ENCODE measurements at regions not wholly inside any gene's neighbourhood (a gene's known extent, or its start where the extent isn't known, plus 50 kb on each side); places are given as distances from the start of the nearest gene placed in this dataset.
"Not testable (repeated sequence)": the region's sequence is repeated elsewhere in the genome, so short reads cannot be mapped to it uniquely, and the experiment has no call there.

- no peak overlapping the region for H3K4me3 ChIP-seq (ENCODE audit: low read length)
Measured at GRCh38 chr2:107466984-107467773, 359.5 kb upstream of the RGPD4 start.

GRCh38 chr2:107469437-107469995 lies 357.2 kb upstream of the RGPD4 start:
- Histone ChIP-seq H3K27me3 (replicated peaks; ENCODE audit: control insufficient read depth, insufficient read depth, low read length) (no peaks in the 10 kb centered on the region), H3K9ac (ENCODE audit: low read length) (no peak overlapping the region), H3K9me3 (ENCODE audit: control insufficient read depth, low read length) (peaks cover 3% of the 10 kb centered on the region), H3K36me3 (ENCODE audit: control insufficient read depth, insufficient read depth, low read length, severe bottlenecking) (no peaks in the 10 kb centered on the region), H3K4me3 (ENCODE audit: low read length) (no peak overlapping the region), H3K4me1 (ENCODE audit: control insufficient read depth, insufficient read depth, low read length) (no peaks in the 10 kb centered on the region)
- DNase-seq (ENCODE audit: low read depth) = no peak

More at GRCh38 chr2:107466984-107467773, 359.5 kb upstream of the RGPD4 start:
- no peaks in the 10 kb centered on the region for H3K9me3 ChIP-seq (ENCODE audit: control insufficient read depth, low read length)
- DNase-seq (ENCODE audit: low read depth) = no peak
- H3K36me3 ChIP-seq (ENCODE audit: control insufficient read depth, insufficient read depth, low read length, severe bottlenecking) = no peaks in the 10 kb centered on the region
- H3K9ac ChIP-seq (ENCODE audit: low read length) = no peak overlapping the region
- H3K27me3 ChIP-seq (replicated peaks; ENCODE audit: control insufficient read depth, insufficient read depth, low read length) = no peaks in the 10 kb centered on the region
- H3K4me1 ChIP-seq (ENCODE audit: control insufficient read depth, insufficient read depth, low read length) = no peaks in the 10 kb centered on the region

- Histone ChIP-seq H3K27me3 (replicated peaks; ENCODE audit: control insufficient read depth, insufficient read depth, low read length) (no peaks in the 10 kb centered on the region), H3K36me3 (ENCODE audit: control insufficient read depth, insufficient read depth, low read length, severe bottlenecking) (no peaks in the 10 kb centered on the region), H3K4me1 (ENCODE audit: control insufficient read depth, insufficient read depth, low read length) (no peaks in the 10 kb centered on the region), H3K9ac (ENCODE audit: low read length) (no peak overlapping the region), H3K9me3 (ENCODE audit: control insufficient read depth, low read length) (peaks cover 16% of the 10 kb centered on the region), H3K4me3 (ENCODE audit: low read length) (no peak overlapping the region)
- DNase-seq (ENCODE audit: low read depth) = peak; percentile 27
Measured at GRCh38 chr2:107473150-107473549, 353.5 kb upstream of the RGPD4 start.

GRCh38 chr2:107475859-107476258 lies 350.8 kb upstream of the RGPD4 start:
- Histone ChIP-seq H3K27me3 (replicated peaks; ENCODE audit: control insufficient read depth, insufficient read depth, low read length) (no peaks in the 10 kb centered on the region), H3K4me1 (ENCODE audit: control insufficient read depth, insufficient read depth, low read length) (no peaks in the 10 kb centered on the region), H3K4me3 (ENCODE audit: low read length) (no peak overlapping the region), H3K36me3 (ENCODE audit: control insufficient read depth, insufficient read depth, low read length, severe bottlenecking) (no peaks in the 10 kb centered on the region), H3K9me3 (ENCODE audit: control insufficient read depth, low read length) (peaks cover 16% of the 10 kb centered on the region), H3K9ac (ENCODE audit: low read length) (no peak overlapping the region)
- DNase-seq (ENCODE audit: low read depth) = no peak

- Histone ChIP-seq H3K36me3 (ENCODE audit: control insufficient read depth, insufficient read depth, low read length, severe bottlenecking) (no peaks in the 10 kb centered on the region), H3K27me3 (replicated peaks; ENCODE audit: control insufficient read depth, insufficient read depth, low read length) (no peaks in the 10 kb centered on the region), H3K4me3 (ENCODE audit: low read length) (no peak overlapping the region), H3K4me1 (ENCODE audit: control insufficient read depth, insufficient read depth, low read length) (no peaks in the 10 kb centered on the region), H3K9me3 (ENCODE audit: control insufficient read depth, low read length) (no peaks in the 10 kb centered on the region), H3K9ac (ENCODE audit: low read length) (no peak overlapping the region)
- no peak for DNase-seq (ENCODE audit: low read depth)
Measured at GRCh38 chr2:107502539-107502938, 324.2 kb upstream of the RGPD4 start.

- Histone ChIP-seq H3K27me3 (replicated peaks; ENCODE audit: control insufficient read depth, insufficient read depth, low read length) (no peaks in the 10 kb centered on the region), H3K9me3 (ENCODE audit: control insufficient read depth, low read length) (no peaks in the 10 kb centered on the region), H3K36me3 (ENCODE audit: control insufficient read depth, insufficient read depth, low read length, severe bottlenecking) (no peaks in the 10 kb centered on the region), H3K4me3 (ENCODE audit: low read length) (no peak overlapping the region), H3K4me1 (ENCODE audit: control insufficient read depth, insufficient read depth, low read length) (no peaks in the 10 kb centered on the region), H3K9ac (ENCODE audit: low read length) (no peak overlapping the region)
- DNase-seq (ENCODE audit: low read depth) = no peak
Measured at GRCh38 chr2:107511970-107512789, 314.5 kb upstream of the RGPD4 start.

- Histone ChIP-seq H3K36me3 (ENCODE audit: control insufficient read depth, insufficient read depth, low read length, severe bottlenecking) (no peaks in the 10 kb centered on the region), H3K4me1 (ENCODE audit: control insufficient read depth, insufficient read depth, low read length) (peaks cover 23% of the 10 kb centered on the region), H3K9ac (ENCODE audit: low read length) (peak overlapping the region; percentile 52), H3K27me3 (replicated peaks; ENCODE audit: control insufficient read depth, insufficient read depth, low read length) (no peaks in the 10 kb centered on the region), H3K9me3 (ENCODE audit: control insufficient read depth, low read length) (no peaks in the 10 kb centered on the region), H3K4me3 (ENCODE audit: low read length) (peak overlapping the region; percentile 29)
- DNase-seq (ENCODE audit: low read depth) = peak; percentile 46
Measured at GRCh38 chr2:107525406-107525805, 301.3 kb upstream of the RGPD4 start.

- H3K36me3 ChIP-seq (ENCODE audit: control insufficient read depth, insufficient read depth, low read length, severe bottlenecking) = no peaks in the 10 kb centered on the region
- H3K27me3 ChIP-seq (replicated peaks; ENCODE audit: control insufficient read depth, insufficient read depth, low read length) = no peaks in the 10 kb centered on the region
- H3K4me3 ChIP-seq (ENCODE audit: low read length) = peak overlapping the region; percentile 35
- no peaks in the 10 kb centered on the region for H3K9me3 ChIP-seq (ENCODE audit: control insufficient read depth, low read length)
- no peak overlapping the region for H3K9ac ChIP-seq (ENCODE audit: low read length)
- peaks cover 23% of the 10 kb centered on the region for H3K4me1 ChIP-seq (ENCODE audit: control insufficient read depth, insufficient read depth, low read length)
- no peak for DNase-seq (ENCODE audit: low read depth)
Measured at GRCh38 chr2:107529146-107529545, 297.5 kb upstream of the RGPD4 start.

- DNase-seq (ENCODE audit: low read depth) = no peak
- Histone ChIP-seq H3K4me1 (ENCODE audit: control insufficient read depth, insufficient read depth, low read length) (peaks cover 20% of the 10 kb centered on the region), H3K27me3 (replicated peaks; ENCODE audit: control insufficient read depth, insufficient read depth, low read length) (no peaks in the 10 kb centered on the region), H3K9ac (ENCODE audit: low read length) (no peak overlapping the region), H3K4me3 (ENCODE audit: low read length) (no peak overlapping the region), H3K9me3 (ENCODE audit: control insufficient read depth, low read length) (no peaks in the 10 kb centered on the region), H3K36me3 (ENCODE audit: control insufficient read depth, insufficient read depth, low read length, severe bottlenecking) (no peaks in the 10 kb centered on the region)
Measured at GRCh38 chr2:107530046-107530445, 296.6 kb upstream of the RGPD4 start.

GRCh38 chr2:107534926-107535325 lies 291.8 kb upstream of the RGPD4 start:
- Histone ChIP-seq H3K9me3 (ENCODE audit: control insufficient read depth, low read length) (no peaks in the 10 kb centered on the region), H3K36me3 (ENCODE audit: control insufficient read depth, insufficient read depth, low read length, severe bottlenecking) (no peaks in the 10 kb centered on the region), H3K9ac (ENCODE audit: low read length) (no peak overlapping the region), H3K4me1 (ENCODE audit: control insufficient read depth, insufficient read depth, low read length) (no peaks in the 10 kb centered on the region), H3K27me3 (replicated peaks; ENCODE audit: control insufficient read depth, insufficient read depth, low read length) (no peaks in the 10 kb centered on the region), H3K4me3 (ENCODE audit: low read length) (no peak overlapping the region)
- no peak for DNase-seq (ENCODE audit: low read depth)

GRCh38 chr2:107535905-107536689 lies 290.6 kb upstream of the RGPD4 start:
- H3K9ac ChIP-seq (ENCODE audit: low read length); H3K36me3 ChIP-seq (ENCODE audit: control insufficient read depth, insufficient read depth, low read length, severe bottlenecking); H3K4me3 ChIP-seq (ENCODE audit: low read length); H3K27me3 ChIP-seq (replicated peaks; ENCODE audit: control insufficient read depth, insufficient read depth, low read length); H3K9me3 ChIP-seq (ENCODE audit: control insufficient read depth, low read length); DNase-seq (ENCODE audit: low read depth); H3K4me1 ChIP-seq (ENCODE audit: control insufficient read depth, insufficient read depth, low read length): not testable (repeated sequence)
